UCSD-AML1 (cell line): ENCODE measurements at regions not wholly inside any gene's neighbourhood (a gene's known extent, or its start where the extent isn't known, plus 50 kb on each side); places are given as distances from the start of the nearest gene placed in this dataset.

Experiments used
- DNase-seq: peaks from one replicate; lab custom pipeline; 2025; ENCODE audit not compliant: unreplicated experiment; lab: John Stamatoyannopoulos, UW

DNA sequence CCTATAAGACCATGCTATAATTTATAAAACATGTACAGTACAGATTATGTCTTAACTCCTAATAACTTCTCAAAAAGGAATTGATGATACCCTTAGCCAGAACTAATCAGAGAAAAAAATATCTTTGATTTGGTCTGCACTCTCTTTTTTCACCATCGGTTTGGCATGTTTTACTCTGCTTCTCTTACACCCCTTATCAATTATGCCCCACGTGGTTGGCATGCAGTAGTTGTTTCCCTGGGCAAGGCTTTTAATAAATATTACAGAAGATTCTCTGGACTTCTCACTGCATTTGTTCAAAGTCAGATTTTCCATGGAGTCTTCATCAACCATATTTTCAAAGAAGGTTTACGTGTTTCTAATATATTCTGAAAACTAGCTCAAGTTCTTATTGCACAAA is 167.4 kb upstream of the LRIG3 start:
- DNase-seq, result no peak

DNA sequence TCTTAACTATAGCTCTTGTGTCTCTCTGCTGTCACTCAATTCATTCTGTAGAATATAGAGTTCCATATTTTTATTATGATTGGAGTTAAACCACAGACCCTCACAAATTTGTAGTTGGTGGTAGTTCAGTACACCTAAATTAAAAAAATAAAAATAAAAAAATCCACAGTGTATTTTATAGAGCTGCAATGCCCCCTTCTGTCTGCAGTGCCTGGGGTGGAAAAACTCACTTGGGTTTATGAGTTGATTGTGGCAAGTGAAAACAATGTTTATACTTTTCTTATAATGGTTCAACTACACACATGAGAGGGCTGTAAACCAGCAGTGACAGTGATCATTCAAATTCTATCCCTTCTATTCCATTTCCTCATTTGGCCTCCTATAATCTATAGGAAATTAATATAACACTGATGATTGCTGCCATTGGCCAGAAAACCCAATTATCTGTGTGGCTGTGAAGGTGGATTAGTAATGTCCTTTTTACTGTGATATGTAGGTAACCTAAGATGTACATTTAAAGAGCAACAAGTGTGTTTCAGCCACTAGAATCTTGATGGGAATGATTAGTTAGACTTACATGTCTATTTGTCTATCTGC is 166.9 kb upstream of the LRIG3 start:
- no peak for DNase-seq

DNA sequence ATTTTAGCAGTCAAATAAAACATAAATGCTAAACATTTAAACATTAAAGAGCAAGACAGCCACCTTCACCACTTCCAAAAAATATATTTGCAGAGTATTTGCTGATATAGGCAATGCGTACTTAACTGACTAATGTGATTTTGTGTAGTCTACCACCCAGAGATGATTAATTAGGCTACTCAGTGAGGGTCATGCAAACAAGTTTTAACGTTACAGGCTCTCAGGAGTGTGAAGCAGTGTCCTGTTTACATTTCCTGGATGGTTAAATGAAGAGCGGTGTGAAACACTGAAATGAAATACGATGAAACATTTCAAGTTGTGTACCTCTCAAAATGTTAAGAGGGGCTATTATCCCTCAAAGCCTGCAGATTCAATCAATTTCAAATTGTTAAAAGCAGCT is 165.8 kb upstream of the LRIG3 start:
- no peak for DNase-seq

DNA sequence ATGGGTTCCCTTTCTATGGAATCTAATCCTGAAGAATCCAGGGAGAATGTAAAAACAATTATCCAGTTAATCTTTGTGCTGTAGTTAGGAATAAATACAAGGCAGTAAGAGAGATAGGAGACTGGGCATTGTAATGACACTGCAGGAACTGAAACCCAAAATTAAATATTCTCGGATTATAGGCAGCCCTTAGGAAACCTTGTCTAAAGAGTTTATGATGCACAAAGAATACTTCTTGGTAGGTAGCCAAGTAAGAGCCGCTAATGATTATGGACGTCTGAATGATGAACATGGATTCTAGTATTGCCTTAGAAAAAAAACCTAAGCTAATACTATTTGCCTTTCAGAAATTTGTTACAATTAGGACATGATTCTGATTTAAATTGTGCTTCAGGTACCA is 165.4 kb upstream of the LRIG3 start:
- no peak for DNase-seq

DNA sequence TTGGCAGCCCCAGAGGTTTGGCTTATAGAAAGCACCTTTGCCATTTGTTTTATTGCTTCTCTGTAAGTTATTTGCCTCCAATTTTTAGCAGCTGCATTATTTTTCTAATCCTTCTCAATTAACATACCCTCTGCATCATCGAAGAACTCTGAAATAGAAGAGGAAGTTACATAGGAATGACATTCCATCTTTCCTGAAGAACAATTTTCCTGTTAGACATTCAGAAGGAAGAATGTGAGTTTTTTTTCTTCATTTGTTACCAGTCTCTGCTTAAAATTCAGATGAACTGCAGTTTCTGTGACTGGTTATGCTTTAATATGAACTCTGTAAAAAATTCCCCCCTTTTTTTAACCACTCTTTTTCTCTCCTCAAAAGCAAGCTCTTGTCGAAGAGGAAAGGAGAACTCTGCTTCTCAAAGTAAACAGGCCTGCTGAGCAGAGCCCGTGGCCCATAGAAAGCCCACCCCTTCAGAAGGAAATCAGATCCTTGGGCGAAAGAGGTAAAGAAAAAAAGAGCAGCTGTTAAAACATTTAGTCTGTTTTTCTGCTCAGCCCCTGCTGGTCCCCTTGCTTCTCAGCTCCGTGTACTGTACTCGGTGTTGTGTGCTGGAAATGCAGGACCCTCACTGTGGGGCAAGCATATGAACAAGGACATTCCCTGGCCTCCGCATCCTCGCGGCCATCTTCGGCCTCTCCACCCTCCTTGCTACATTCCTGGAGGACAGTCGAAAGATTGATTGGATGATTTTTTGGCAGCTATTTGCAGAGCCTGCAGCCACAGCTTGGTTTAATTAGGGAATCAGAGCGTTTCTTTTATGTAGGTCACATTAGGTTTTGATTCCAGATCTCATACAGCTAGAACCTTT is 164.4 kb upstream of the LRIG3 start:
- DNase-seq, result no peak

DNA sequence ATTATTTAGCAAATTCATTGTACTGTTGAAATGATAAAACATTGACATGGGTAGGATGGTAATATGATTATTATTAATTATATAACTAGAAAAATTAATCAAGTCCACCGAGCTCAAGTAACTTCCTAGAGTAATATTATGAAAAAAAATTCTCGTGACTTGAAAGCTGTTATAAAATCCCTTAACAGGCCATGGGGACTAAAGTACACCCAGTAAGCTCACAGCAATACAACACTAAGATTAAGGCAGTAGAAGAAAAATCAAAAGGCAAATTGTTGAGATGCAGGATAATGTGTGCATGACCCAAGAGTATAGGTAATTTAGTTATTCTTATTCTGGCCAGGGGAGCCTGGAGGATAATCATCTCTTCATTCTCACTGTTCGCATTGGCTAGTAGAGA is 162.6 kb upstream of the LRIG3 start:
- no peak for DNase-seq

DNA sequence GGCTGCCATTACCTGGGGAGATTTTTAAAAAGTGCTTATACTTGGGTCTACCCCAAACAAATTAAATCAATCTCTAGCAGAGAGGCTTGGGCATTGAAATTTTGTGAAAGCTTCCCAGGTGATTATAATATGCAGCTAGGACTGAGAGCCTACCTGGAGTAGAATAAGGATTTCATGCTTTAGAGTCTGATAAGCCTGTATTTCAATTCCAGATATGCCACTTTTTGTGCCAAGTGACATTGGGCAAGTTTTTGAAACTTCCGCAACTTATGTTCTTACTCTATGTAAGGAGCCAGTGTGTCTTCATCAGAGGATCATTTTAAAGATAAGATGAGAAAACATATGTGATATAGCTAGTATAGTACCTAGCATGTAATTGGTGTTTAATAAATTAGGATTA is 159.8 kb upstream of the LRIG3 start:
- no peak for DNase-seq

DNA sequence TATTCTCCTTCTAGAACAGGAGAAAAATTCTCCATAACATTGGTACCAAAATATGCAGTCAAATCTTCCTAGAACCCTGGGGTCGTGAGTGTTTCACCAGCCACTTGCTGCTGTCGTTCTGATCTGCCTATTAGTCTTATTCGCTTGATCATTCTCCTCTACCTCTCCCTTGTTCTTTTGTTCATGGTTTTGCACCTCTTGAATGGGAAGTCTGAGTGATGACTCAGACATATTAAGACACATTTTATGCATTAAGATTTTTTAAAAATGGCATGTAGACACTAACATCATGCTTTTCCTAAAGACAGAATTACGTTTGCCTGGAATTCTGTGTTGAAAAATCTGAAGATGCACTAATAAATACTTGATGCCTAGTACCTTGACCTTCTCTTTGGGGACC is 159.2 kb upstream of the LRIG3 start:
- no peak for DNase-seq

DNA sequence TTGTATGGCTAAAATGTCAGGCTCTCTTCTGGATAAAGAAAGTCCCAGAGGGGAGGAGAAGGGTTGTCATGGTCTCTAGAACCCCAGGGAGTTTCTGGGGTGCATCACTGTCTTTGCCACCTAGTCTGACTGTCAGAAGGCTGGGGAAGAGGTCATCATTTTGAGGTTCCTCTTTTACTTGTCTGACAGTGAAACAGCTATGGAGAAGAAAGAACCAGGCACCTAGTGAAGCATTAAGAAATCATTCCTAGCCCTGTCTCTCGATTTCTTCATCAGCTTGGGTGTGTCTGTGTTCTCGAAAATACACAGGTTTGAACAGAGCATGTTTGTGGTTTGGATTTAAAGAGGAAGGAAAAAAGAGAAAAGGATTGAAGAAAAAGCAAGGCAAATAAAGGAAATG is 158.7 kb upstream of the LRIG3 start:
- no peak for DNase-seq

DNA sequence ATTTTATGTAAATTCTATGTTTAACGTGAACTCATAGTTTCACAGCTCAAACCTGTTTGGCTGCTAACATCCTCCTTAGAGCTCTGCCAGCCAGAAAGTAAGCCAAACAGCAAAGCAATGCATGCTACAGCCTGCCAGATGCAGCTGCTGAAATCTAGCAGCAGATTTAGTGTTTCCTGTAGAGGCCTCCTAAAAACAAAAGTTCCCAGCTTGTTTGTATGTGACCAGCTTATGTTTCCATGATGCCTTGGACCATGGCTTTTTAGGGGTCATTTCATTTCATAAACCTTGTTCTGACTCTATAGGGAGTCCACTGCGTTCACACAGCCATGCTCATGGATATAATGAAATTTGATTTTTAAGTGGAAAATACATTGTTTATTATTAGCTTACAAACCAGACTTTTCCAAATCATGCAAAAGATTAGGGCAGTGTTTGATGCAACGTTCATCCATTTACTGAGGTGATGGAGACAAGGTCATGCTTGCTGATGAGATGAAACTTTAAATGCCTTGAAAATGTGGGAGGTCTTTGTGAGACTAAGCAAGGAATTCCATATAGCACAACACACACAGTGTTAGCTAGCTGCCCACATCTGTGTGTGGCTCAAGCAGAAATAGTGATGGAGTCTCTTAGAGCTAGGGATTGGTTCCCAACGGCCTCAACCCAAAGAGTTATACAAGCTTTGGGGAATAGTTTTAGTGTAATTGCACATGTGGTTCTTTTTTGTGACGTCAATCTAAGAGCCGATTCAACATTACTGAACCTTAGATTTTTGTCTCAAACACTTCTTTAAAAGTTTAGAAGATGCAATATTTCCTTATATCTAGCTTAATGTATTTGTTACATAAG is 157.5 kb upstream of the LRIG3 start:
- no peak for DNase-seq

DNA sequence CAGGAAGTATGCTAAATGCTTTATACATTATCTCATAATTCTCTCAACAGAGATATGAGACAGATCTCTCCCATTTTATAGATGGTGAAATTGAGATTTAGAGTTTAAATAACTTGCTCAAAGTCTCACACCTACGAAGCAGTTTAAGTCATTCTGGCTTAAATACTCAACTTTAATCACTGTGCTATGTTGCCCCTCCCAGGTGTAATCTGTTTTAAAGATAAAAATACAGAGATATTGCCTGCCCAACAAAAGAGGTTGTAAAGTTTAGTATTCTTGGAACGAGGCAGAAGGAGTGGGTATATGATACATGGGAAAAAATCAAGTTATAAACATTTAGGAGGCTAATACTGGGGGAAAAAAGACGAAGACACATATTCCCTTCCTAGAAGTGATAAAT is 156.8 kb upstream of the LRIG3 start:
- no peak for DNase-seq

DNA sequence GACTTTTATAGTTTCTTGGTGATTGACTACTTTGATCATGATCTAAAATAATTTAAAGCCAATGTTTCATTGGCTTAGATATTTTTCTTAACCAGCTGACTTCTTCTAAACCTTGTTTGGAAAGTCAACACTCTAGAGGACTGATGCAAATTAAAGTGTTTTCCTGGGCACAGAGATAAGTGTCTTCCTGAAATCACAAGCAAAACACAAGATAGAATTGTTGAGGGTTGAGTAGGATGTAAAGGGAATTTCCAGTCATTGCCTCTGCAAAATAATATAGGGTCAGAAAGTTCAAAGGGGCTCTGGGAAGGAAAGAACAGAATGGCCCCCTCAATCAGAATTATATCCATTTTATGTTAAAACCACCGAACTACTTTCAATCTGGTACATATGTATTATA is 156.3 kb upstream of the LRIG3 start:
- DNase-seq, result no peak

DNA sequence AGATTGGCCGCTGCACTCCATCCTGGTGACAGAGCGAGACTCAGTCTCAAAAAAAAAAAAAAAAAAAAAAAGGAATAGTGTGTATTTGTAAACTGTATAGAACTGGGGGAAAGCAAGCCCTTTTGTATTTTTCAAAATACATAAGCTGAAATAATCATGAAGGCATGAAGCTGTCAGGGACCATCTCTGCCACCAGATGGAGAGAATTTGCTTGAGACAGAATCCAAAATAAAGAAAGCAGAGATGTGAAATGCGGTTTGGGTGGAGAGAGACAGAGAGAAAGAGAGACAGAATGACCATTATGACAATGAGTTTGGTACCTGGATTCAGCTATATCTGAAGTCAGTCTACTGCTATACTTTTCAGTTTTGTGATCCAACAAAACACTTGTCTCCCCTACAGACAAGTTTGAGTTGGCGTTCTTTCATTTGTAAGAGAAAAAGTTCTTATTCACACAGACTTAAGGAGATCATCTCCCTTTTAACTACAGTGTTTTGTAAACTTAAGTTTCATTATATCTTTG is 155.7 kb upstream of the LRIG3 start:
- no peak for DNase-seq

DNA sequence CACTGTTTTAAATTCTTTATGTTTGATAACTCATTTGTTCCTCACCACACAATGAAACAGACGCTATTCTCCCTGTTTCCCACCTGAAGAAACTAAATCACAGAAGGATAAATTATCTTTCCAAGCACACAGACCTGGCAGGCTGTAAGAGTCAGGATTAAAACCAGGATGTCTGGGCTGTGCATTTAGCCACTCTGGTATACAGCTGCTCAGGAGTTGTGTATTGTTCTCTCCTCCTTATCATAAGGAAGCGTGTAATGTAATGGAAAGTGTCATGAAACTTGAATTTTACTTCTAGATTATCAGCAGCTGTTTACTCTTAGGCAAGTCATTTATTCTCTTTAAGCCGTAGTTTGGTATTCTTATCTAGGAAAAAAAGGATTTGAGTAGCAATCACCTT is 154.8 kb upstream of the LRIG3 start:
- DNase-seq, result no peak

DNA sequence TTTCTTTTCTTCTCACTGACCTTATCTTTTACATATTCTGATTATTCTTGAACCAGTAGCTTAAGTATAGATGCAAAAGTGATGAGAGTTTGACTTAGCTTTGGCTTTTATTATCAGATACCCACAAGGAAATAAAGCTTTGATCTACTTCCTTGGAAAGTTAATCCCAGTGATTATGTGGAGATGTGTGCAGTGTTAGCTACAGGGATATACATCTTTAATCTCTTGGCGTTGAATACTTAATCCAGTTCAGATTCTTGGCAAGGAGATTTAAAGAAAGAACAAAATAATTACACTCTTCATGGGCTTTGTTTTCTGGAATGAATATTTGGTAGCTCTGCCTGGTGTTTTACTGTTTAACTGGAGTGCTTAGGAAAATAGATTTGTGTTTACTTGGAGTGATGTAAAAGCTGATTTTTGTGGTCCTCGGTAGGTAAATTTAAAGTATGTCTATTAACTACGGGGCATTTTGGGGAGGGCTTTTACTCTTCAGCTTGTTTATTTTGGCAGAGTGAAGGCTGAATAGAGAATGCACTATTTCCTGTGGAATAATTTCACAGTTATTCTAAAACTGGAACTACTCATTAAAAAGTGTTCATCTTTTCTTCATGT is 150.1 kb upstream of the LRIG3 start:
- DNase-seq, result no peak

DNA sequence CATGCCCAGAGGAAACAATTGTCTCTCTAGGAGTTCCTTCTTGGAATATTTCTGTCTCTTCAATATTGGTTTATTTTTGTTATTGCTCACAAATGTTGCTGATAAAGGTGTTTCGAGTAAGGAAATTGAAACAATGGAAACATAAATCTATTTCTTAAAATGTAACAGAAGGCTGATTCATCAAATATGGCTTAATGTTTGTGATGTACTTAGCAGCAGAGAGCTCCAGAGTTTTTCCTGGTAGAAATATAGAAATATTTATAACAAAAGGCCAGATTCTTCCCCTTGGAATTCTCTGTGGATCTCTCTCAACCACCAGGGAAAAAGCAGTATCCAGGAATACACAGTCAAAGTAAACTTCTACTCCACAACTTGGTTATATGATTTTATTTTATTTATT is 149.2 kb upstream of the LRIG3 start:
- DNase-seq, result no peak

DNA sequence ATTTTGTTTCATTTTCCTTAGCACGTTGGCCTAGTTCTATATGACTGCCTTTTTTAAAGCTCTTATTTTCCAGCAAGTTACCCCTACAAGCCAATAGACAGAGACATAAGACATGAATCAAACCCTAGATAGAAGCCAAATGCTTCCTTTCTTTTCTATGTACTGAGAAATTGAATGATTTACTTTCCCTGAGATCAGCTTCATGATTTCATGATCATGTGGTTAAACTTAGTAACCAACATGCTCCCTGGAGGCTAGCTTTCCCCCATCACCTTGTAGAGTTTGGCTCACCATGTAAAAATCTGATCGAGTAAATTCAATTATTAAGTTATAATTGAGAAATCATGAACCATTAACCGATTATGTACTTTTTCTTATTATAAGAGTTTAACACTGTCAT is 148.1 kb upstream of the LRIG3 start:
- no peak for DNase-seq

DNA sequence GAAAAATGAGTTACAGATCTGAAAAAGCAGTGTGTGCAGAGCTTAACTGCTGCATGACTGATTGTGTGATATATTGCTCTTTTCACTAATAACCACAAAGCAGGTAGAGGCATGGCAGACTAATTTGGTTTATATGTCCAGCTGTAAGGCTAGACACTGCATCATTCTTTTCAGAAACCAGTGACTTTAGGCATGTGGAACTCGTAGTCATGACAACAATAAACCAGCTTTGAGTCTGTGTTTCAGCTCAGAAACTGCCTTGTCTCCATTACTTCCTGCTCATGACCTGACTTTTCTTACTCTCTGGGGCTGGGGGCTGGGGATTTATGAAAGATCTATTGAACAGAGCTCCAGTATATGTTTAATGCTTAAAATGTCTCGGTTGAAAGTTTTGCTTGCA is 146.8 kb upstream of the LRIG3 start:
- DNase-seq, result no peak

DNA sequence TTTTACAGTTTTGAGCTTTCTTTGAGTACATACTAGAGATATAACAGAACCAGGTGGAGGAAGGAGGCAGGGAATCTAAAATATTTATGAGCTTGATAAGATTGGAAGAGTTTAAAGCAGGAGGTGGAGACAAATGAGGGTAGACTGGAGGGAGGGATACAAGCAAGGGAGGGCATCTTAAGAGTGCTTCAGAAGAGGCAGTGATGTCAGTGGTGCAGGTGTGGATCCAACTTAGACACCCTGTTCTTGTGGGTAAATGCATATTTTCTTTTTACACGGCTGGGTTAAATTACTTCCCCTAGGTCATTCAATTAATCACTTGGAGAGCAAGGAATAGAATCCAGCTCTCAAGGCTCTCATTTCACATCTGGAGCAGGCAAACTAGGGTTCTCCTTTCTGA is 146.1 kb upstream of the LRIG3 start:
- DNase-seq, result no peak

DNA sequence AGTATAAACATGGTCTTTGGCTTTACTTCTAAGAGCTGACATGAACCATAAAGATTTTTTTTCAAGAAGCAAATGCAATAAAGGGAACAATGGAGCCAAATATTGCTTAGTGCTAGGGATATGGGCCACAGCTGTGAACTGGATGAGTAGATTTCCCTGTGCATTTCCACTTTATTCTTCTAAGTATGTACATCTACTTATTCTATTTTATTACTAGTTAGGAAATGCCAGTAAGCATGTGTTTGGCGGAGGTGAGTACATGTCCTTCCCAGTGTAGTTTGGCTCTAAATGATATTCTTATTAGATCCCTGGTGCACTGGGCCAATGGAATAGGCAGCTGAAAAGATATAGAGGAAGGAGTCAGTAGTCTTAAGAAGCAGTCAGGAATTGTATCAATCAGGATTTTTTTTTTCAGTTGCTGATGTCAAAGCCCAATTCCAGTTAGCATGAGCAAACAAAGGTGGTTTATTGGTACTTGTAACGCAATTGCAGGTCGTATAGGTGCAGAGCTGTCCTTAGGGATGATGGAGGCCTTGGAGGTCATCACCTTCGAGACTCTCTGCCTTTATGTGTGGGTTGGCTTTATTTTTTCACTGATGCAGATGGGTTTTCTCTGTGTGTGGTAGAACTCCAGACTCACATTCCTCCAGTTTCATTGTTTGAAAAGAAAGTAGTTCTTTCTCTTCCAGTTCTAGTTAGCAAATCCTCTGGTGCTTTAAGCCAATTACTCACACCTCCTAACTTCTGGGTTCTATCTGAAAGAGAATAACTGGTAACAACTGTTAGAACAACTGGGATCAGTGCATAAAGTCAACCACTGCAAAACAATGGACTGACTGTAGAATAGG is 139.0 kb upstream of the LRIG3 start:
- no peak for DNase-seq
